ELF-1 (cell line): ENCODE measurements at regions not wholly inside any gene's neighbourhood (a gene's known extent, or its start where the extent isn't known, plus 50 kb on each side); places are given as distances from the start of the nearest gene placed in this dataset.
"Not testable (repeated sequence)": the region's sequence is repeated elsewhere in the genome, so short reads cannot be mapped to it uniquely, and the experiment has no call there.

Source experiments
- DNase-seq: peaks from one replicate; pipeline ENCODE4 v3.0.0-alpha.2; 2016; ENCODE audit warnings: low read depth, low spot score

DNA sequence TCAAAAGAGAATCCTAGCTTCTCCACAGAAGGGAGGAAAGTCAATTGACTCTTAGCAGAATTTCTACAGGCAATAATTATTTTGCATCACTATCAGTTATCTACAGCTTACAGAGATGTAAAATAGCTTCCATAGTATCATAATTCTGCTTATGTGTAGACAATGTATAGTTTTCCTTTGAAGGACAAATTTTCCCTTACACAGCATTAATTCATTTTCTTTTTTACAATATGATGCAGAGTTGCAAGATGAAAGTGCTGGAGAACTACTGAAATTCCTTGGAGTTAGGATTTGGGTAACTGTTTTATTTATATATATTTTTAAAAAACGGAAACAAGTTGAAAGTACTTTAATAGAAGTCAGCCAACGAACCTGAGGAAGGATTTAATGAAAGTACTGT, 111.0 kb upstream of the CPHXL start:
- DNase-seq, result no peak

DNA sequence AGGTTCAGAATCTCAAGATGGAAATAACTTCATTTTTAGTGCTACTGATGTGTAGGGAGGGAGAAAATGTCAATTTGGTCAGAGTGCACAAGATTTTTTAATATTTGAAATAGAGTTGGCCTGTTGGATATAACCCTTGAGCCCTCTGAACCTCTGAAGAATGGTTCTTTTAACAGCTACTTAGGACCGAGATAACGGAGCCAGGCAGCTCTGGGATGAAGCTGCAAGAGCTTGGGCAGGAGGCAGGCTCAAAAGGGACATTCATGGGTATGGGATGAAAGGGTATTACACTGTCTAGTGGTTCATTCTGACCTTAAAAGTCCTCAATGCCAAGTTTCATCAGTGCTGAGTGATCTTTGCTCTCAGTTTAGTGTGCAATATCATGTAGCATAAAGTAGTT, 111.4 kb upstream of the CPHXL start:
- no peak for DNase-seq

DNA sequence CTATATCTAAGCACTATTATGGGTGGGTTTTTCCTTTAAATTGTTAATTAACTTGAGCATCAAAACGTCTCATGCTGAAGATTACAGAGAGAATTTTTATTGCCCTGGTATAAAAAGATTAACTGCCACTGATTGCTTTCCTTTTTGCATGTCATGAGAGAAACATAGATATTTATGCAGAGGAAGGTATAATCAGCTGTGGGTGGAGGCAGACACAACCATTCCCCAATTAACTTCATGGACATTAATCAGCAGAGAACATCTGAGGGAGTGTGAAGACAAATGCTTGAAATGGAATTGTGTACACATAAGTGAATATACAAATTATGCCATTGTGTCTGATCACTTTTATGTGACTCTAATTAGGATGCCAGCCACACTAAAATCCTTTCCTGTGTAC, 115.2 kb upstream of the CPHXL start:
- no peak for DNase-seq

DNA sequence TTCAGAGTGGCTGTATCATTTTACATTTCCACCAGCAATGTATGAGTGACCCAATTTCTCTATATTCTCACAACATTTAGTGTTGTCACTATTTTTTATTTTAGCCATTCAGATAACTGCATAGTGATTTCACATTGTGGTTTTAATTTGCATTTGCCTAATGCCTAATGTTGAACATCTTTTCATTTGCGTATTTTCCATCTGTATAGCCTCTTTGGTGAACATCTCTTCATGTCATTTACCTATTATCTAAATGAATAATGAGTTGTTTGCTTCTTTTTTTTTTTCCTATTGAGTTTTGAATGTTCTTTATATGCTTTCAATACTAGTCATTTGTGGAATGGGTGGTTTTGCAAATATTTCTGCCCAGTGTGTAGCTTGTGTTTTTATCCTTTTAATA, 120.9 kb upstream of the CPHXL start:
- no peak for DNase-seq

DNA sequence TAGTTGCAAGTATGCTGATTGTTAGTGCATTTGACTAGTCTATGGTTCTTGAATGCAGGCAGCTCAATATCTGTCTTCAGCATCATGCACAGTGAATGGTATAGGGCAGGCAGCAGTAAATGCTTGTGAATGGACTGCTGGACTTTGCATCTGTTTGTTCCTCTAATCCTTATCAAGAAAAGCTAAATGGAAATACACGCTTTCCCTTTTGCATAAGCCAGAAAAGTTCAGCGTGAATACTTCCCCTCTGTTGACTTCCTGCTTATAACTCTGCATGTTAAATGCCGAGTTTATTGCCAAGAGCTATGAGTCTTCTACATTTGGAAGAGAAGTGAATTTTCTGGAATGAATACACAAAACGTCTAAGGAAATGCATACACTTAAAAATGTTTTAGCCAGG, 127.9 kb upstream of the CPHXL start:
- DNase-seq, result no peak

DNA sequence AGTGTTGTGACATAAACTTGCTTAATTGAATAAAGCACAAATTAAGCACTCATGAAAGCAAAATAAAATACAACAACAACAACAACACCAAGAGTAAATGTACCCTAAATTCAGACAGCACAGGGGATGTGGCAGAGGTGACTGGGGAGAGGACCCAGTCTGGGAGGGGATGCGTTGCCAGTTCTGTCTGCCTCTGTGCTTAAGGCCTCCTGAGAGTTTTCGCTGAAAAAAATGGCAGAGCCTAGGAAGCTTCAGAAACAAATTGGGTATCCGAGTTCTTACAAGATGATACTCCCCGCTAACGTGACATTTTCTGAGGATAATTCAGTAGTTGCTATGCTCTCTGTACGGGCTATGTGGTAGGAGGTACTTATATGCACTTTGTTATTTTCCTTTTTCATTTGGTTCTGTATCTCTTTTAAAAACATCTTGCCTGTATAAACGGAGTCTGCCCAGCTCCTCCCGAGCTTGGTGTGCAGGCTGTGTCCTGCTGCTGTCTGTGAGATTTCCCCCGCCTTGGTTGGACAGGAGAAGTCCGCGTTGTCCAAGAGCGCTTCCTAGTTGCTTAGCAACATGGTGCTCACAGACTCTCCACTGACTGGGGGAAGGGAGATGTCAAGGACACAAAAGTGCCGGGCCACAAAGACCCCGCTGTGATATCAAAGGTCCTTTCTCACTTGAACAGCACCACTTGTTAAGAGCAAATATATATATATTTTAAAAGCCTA, 134.2 kb upstream of the CPHXL start:
- DNase-seq, result peak; percentile 36

DNA sequence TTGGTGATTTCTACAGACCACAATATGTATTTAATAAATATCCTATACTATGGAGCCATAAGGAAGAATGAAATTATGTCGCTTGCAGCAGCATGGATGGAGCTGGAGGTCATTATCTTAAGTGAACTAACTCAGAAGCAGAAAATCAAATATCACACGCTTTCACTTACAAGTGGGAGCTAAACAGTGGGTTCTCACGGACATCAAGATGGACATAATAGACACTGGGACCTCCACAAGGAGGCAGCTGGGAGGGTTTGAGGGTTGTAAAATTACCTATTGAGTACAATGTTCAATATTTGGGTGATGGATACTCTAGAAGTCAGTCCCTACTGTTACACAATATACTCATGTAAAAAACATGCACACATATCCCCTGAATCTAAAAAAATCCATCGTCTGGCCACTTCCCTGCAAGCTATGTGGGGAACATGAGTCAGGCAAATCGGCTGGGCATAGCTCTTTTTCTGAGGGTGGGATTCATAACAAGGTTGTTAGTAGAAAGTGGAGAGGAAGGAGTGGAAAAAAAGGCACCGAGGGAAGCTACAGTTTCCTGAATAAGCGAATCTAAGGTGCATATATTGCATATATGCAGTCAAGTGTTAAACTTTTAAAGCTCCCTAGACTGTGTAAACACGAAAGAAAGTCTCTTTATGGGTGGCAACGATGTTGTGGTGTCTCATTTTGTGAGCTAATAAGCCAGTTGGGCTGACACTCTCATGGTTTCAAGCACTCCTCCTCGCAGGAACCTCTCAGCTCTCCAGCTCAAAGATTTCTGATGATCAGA, 135.2 kb upstream of the CPHXL start:
- DNase-seq, result no peak

DNA sequence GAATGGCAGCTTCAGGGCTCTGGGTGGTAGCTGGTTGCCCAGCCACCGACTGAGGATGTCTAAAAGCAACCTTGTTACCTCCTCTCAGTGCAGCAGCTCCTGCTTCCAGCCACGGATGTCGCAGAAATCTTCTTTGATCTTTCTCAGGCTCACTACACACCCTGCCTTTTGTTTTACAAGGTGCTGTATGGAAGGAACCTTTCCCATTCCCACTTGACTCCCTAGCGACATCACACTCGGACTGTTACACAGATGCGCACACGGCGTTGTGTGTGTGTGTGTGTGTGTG, 135.8 kb upstream of the CPHXL start:
- no peak for DNase-seq

DNA sequence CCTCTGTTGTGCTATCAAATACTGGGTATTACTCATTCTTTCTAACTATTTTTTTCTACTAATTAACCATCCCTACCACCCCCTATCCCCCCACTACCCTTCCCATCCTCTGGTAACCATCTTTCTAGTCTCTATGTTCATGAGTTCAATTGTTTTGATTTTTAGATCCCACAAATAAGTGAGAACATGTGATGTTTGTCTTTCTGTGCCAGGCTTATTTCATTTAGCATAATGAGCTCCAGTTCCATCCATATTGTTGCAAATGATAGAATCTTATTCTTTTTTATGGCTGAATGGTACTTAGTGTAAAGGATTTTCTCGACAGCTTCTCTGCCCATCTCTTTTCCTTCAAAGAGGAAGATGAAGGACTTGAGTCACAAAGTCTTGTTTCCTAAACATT, 138.0 kb upstream of the CPHXL start:
- no peak for DNase-seq

DNA sequence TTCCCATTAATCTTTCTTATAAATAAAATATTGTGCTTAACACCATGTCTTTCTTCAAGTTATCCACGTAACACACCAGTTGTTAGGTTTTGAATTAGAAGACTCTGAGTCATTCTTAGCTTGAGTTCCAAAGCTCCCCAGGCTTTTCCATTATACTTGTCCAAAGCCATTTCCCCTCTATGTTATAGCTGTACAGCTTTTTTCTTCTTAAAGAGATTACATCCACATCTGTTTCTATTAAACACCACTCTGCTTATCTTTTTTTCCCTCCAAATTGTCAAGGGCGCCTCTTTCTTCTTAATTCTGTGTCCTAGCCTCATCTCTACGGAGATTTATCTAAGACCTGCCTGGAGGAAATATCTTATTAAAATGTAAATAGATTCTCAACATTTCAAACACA, 139.4 kb upstream of the CPHXL start:
- no peak for DNase-seq

DNA sequence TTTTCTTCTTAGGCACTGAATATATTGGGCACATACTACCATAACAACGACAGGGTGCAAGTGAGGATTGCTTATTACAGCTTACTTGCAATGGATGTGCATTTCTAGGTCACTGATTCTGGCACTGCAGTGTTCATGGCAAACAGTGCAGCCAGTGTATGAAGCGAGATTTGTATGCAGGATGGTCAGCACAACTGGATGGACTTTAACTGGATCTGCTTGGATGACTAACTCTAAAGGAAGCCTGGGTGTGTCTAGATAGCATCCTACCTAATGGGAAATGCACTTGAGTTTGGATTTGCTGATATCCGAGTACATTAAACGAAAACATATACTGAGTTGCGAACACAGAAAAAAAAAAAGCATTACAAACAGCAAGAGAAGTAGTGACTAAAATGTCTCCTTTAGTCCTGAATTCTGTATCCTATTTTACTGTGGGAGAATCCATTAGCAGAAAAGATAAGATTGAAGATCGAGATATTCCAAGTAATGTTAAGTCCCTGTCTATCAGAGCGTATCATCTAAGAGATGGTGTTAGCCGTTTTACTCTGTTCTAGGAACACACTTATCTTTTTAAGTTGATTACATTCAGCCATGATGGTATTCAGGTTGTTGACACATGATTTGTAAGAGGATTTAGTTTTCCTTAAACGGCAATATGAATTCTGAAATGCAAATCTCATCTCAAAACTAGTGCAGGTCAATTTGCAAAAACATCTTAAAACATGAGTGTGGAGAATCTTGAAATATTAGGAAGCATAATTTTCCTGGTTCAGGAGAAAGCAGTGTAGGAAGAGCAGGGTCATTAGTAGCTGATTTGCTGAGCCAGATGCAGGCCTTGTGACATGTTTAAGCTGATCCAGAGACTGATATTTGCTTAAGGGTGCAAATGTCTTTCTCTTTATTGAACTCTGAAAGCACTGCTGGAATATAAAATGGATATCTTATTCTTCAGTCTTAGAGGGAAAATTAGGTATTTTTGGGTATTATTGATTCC, 142.6 kb upstream of the CPHXL start:
- no peak for DNase-seq

DNA sequence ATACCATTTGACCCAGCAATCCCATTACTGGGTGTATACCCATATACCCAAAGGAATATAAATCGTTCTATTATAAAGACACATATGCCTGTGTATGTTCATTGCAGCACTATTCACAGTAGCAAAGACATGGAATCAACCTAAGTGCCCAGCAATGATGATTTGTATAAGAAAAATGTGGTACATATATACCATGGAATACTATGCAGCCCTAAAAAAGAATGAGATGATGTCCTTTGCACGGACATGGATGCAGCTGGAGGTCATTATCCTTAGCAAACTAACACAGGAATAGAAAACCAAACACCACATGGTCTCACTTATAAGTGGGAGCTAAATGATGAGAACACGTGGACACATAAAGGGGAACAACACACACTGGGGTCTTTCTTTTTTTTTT, 155.0 kb upstream of the CPHXL start:
- DNase-seq, result not testable (repeated sequence)

DNA sequence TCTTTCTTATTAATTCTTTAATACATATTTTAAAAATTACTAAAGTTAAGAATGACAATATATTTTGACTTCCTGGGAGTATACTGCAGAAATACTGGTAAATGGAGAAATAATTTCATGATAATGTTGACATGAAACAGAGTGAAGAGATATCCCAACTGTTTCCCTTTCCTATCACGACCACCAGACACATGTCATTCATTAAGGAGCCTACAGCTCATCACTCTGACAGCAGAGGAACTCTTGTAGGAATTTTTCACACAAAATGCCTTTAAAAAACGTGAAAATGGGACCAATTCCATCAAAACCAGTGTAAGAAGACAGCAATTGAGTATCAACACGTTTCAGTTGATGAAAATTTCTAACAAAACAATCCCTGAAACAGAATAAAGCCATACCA, 172.9 kb upstream of the CPHXL start:
- no peak for DNase-seq

DNA sequence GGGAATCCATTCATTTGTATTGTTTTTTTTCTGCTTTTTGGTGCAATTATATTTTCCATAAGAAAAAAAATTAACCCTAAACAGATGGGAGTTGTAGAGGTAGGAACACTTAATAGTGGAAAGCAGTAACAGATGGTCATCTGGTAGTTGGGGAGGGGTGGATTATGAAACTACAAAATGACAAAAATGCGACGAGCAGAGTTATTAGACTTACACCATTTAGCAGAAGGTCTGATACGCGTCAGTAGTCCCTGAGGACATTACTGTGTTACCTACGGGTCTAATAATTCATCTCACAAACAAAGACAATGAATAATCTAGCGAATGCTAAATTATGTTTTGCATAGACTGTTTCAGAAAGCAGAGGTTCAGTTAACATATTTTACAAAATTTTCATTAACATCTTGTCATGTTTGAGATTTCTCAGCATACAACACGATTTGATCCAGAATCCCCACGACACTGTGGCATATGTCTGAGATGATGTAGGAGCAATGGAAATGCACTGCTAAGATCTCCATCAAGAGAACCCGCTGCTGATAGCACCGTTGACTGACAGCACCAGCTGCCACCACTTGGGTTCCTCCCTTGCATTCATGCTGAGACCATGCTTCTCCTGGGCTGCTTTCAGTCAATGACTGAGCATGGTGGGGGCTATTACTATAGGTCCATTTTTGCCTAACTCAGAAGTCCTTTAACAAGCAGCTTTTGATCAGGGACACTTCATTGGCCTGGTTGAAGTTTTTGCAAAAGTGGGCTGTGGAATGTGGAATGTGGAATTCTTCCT, 182.2 kb upstream of the CPHXL start:
- DNase-seq, result peak; percentile 14

DNA sequence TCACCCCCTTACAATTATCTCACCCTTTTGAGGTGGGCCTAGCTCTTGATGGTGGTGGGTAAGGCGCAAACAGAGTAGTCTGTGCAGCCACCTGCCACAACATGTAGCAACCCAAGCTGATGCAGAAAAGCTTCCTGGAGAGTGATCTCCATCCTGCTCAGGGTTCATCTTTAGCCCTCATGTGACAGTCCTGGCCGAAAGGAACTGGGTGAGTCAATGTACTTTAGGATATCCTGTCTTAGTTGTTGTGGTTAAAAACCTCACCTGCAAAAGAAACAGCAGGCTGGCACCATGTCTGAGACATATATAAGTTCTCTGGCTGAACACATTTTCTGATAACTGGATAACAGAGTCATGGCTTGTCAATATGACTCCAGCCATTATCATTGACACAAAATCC, 183.5 kb upstream of the CPHXL start:
- DNase-seq, result no peak

DNA sequence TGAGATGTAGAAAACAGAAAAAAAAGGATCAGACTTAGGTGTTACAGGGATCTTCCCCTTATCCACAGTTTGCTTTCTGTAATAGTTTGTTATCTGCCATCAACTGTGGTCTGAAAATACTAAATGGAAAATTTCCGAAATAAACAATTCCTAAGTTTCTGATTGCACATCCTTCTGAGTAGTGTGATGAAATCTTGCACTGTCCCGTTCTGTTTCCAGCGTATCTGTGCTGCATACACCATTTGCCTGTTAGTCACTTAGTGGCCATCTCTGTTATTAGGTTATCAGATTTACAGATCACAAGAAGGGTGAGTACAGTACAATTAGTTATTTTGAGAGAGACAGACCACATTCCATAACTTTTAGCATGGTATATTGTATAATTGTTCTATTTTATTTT, 185.6 kb upstream of the CPHXL start:
- DNase-seq, result no peak

DNA sequence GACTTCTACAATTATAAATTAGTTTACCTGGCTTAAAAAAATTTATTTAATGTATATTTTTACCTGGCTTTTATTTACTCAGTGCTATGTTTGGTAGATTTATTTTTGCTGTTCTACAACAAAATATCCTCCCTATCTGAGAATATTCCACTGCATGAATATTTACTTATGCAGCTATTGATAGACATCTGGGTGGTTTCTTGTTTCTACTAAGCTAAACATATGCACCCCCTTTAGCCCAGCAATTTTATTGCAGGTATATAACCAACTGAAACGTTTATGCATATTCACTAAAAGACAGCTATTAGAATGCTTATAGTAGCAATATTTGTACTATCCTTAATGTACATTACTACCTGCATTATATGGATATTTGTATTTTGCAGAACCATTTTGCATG, 187.7 kb upstream of the CPHXL start:
- DNase-seq, result no peak

DNA sequence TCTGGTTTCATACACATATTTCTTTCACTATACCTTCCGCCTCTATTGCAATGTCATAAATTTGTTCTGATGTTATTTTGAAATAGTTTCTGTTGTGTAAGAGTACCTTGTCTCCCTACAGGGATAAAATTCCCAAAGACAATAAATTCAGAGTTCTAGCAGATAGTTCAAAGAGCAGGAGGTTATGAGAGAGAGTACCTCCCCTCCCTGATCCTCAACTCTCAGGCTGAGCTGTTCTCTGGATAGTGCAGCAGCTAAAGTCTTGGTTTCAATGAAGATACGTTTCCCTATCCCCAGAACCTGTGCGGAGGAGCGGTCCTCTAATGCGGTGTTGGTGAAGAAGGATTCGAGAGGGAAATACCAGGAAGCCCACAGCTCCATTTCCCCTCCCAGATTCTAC, 190.2 kb upstream of the CPHXL start:
- DNase-seq, result no peak

DNA sequence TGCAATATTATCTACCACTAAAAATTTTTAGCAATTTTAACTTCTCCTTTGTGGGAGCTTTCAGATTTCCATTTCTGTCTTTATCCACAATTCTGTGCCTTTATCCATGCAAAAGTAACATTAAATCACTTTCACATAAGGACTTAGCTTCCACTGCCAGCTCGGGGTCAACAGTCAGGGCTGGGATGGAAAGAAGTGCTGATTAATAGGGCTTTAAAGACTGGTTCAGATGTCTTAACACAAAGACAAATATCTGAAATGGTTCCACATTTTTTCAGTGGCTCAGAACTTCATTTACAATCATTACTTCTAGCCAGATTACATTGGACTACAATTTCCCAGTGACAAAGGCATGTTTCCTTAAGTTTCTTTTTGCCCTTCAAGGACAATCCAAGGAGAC, 191.8 kb upstream of the CPHXL start:
- DNase-seq, result no peak

DNA sequence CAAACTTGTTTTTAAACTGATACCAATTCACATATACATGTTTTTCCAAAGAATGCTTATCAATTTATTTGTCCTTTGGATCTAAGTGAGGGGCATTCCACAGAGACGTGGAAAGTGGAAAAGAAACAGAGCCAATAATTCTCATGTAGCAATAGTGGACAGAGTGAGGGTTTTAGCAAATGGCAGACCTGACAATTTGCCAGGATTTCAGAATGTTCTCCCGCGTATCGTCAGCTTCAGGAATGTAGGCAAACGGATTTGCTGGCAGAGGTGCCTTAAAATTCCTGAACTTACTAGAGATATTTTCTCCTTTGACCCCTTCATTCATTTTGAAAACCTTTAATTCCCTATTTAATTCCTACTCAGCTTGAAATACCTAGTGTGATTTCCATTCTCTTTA, 193.4 kb upstream of the CPHXL start:
- no peak for DNase-seq

DNA sequence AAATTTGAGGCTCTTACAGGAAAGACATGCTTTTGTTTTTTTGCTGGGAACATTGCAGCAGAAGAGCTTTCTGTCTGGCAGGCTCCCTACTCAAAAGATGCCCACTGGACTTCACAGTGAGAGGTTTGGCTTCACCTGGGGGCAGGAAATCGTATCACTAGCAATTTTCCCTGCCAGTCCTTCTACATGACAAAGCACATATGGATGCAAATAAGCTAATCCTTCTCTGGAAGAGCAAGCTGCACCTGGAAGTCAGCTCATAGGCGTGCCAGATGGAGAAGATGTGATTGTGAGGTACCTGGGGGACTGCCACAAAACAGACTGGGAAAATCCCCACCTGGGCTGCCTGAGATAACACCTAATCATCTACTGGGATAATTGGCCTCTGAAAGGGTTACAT, 195.0 kb upstream of the CPHXL start:
- DNase-seq, result no peak

DNA sequence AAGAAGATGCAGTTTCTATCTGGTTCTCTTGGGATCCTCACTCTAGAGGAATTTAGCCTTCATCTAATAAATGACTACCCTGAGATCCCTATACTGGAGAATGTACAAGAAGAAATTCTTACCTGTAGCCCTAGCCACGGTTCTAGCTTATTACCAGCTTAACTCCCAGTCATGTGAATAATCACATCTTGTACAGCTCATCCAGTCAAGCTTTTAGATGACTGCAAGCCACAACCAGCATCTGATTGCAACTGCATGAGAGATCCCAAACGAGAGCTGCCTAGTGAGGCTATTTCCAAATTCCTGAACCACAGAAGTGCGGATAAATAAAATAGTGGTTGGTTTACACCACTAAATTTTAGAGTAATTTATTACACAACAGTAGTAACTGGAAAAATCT, 196.0 kb upstream of the CPHXL start:
- no peak for DNase-seq
